GM12873 (cell line): ENCODE measurements at regions not wholly inside any gene's neighbourhood (a gene's known extent, or its start where the extent isn't known, plus 50 kb on each side); places are given as distances from the start of the nearest gene placed in this dataset.

ENCODE experiments used
- CTCF ChIP-seq: IDR thresholded peaks from 2 replicates; pipeline ENCODE4 v1.5.1; 2012; ENCODE audit warnings: low read depth, mild to moderate bottlenecking, moderate library complexity, low read length, control low read depth; ENCODE audit not compliant: insufficient read depth; ENCODE audit errors: missing control alignments

GRCh38 chr1:5508669-5509330 is 483.4 kb downstream of the NPHP4 start:
- TF ChIP-seq CTCF = no peak

GRCh38 chr1:5507340-5507739 is 484.9 kb downstream of the NPHP4 start:
- no peak for TF ChIP-seq CTCF

GRCh38 chr1:5506634-5507033 is 485.6 kb downstream of the NPHP4 start:
- TF ChIP-seq CTCF = no peak

- no peak for TF ChIP-seq CTCF
Observed at GRCh38 chr1:5505944-5506343, 486.3 kb downstream of the NPHP4 start.

- TF ChIP-seq CTCF = no peak
Observed at GRCh38 chr1:5504364-5504740, 487.9 kb downstream of the NPHP4 start.

- TF ChIP-seq CTCF = no peak
Observed at GRCh38 chr1:5503556-5504363, 488.5 kb downstream of the NPHP4 start.

GRCh38 chr1:5502311-5503194 is 489.7 kb downstream of the NPHP4 start:
- no peak for TF ChIP-seq CTCF
